Gastrocnemius medialis (tissue), 4 donors: ENCODE measurements at regions not wholly inside any gene's neighbourhood (a gene's known extent, or its start where the extent isn't known, plus 50 kb on each side); places are given as distances from the start of the nearest gene placed in this dataset.

ENCODE experiments used
- ATAC-seq, 2 donors: fragments of 150-250 bp; one replicate each; pipeline ENCODE4 v1.9.1; 2016
- DNase-seq, 2 donors: peaks; one replicate each; pipeline ENCODE4 v3.0.0-alpha.2; 2019
- H3K27ac ChIP-seq, 4 donors: fragments of 200-600 bp; sonication (generic); 1 replicate in 1 of 4; 2 replicates in 3 of 4; pipeline ENCODE4 v1.5.1; 2016 to 2018; ENCODE audit warnings: mild to moderate bottlenecking in 2 of 4, moderate library complexity in 1 of 4
- H3K27me3 ChIP-seq, 3 donors: fragments of 200-600 bp; sonication (generic) in 2 of 3; 1 replicate in 1 of 3; 2 replicates in 2 of 3; pipeline versions ENCODE4 v1.5.1 to v1.6.0; 2016 to 2019; ENCODE audit warnings: mild to moderate bottlenecking in 1 of 3, moderate library complexity in 1 of 3
- H3K36me3 ChIP-seq, 2 donors: fragments of 200-600 bp; sonication (generic) in 1 of 2; one replicate each; pipeline ENCODE4 v1.5.1; 2017 to 2018
- H3K4me1 ChIP-seq, 2 donors: fragments of 200-600 bp; sonication (generic) in 1 of 2; one replicate each; pipeline ENCODE4 v1.5.1; 2016 to 2017; ENCODE audit warnings: mild to moderate bottlenecking in 2 of 2
- H3K4me3 ChIP-seq, 4 donors: fragments of 200-600 bp; sonication (generic) in 3 of 4; 1 replicate in 1 of 4; 2 replicates in 3 of 4; pipeline ENCODE4 v1.5.1; 2016 to 2019; ENCODE audit warnings: mild to moderate bottlenecking in 2 of 4
- H3K9me3 ChIP-seq, 3 donors: fragments of 200-600 bp; sonication (generic) in 2 of 3; 1 replicate in 1 of 3; 2 replicates in 2 of 3; pipeline ENCODE4 v1.5.1; 2016 to 2019
- CTCF ChIP-seq, 5 experiments: fragments of 450-650 bp in 3 of 5; fragments of 200-600 bp in 2 of 5; sonication (generic) in 2 of 5; IDR thresholded peaks in 4 of 5; conservative IDR thresholded peaks in 1 of 5; 1 replicate in 4 of 5; 2 replicates in 1 of 5; pipeline ENCODE4 v1.5.1; 2016 to 2019; ENCODE audit warnings: antibody characterized with exemption in 5 of 5, mild to moderate bottlenecking in 3 of 5, moderate library complexity in 3 of 5
- POLR2A ChIP-seq, 2 donors: fragments of 450-650 bp; IDR thresholded peaks; one replicate each; pipeline ENCODE4 v1.6.1; 2017; ENCODE audit warnings: antibody characterized with exemption in 2 of 2, mild to moderate bottlenecking in 2 of 2, moderate library complexity in 2 of 2
- in situ Hi-C, 4 donors: fragments of 200-750 bp; cut with MboI; loops; one replicate each; pipeline versions ENCODE4 v1.15.0 to v1.8.0; 2017; ENCODE audit warnings: low sequenced_read_pairs in 4 of 4
- intact Hi-C: fragments of 100-400 bp; cut with DNase I; formaldehyde crosslinking; loops from one replicate; pipeline ENCODE4 v1.15.1; 2023; ENCODE audit warnings: low total_unique reads

GRCh38 chr21:24197132-24197643 lies 1410.1 kb downstream of the MRPL39 start:
- H3K27ac ChIP-seq: no peak overlapping the region
- no peak for DNase-seq
- H3K4me3 ChIP-seq: no peak overlapping the region
- H3K36me3 ChIP-seq: no peaks in the 10 kb centered on the region
- no peaks in the 10 kb centered on the region for H3K9me3 ChIP-seq
- in situ Hi-C loops (no loop called here), intact Hi-C loops (no loop called here)
- no peaks in the 10 kb centered on the region for H3K4me1 ChIP-seq
- H3K27me3 ChIP-seq: no peaks in the 10 kb centered on the region
- TF ChIP-seq CTCF (IDR thresholded peaks at IDR 0.05 in 4 of 5, conservative IDR thresholded peaks at IDR 0.05 in 1 of 5) (no peak), POLR2A (IDR thresholded peaks at IDR 0.05) (no peak)
- ATAC-seq: no peak

- H3K4me3 ChIP-seq: no peak overlapping the region
- no peak for ATAC-seq
- DNase-seq: no peak
Measured at GRCh38 chr21:24188506-24188905, 1418.8 kb downstream of the MRPL39 start.

GRCh38 chr21:24183077-24183476 lies 1424.2 kb downstream of the MRPL39 start:
- intact Hi-C loops: no loop called here
- Histone ChIP-seq H3K27me3 (no peaks in the 10 kb centered on the region), H3K36me3 (no peaks in the 10 kb centered on the region), H3K4me1 (no peaks in the 10 kb centered on the region), H3K4me3 (no peak overlapping the region), H3K27ac (no peak overlapping the region), H3K9me3 (no peaks in the 10 kb centered on the region)
- in situ Hi-C loops: no loop called here
- TF ChIP-seq CTCF (IDR thresholded peaks at IDR 0.05 in 4 of 5, conservative IDR thresholded peaks at IDR 0.05 in 1 of 5) (no peak), POLR2A (IDR thresholded peaks at IDR 0.05) (no peak)
- DNase-seq (no peak), ATAC-seq (no peak)

More at GRCh38 chr21:24188506-24188905, 1418.8 kb downstream of the MRPL39 start:
- in situ Hi-C loops: no loop called here
- H3K9me3 ChIP-seq: no peaks in the 10 kb centered on the region
- TF ChIP-seq POLR2A (IDR thresholded peaks at IDR 0.05) (no peak), CTCF (IDR thresholded peaks at IDR 0.05 in 4 of 5, conservative IDR thresholded peaks at IDR 0.05 in 1 of 5) (no peak)
- H3K36me3 ChIP-seq: no peaks in the 10 kb centered on the region
- H3K4me1 ChIP-seq: no peaks in the 10 kb centered on the region
- H3K27me3 ChIP-seq: no peaks in the 10 kb centered on the region
- intact Hi-C loops: no loop called here
- H3K27ac ChIP-seq: no peak overlapping the region

- H3K4me1 ChIP-seq: no peaks in the 10 kb centered on the region
- intact Hi-C loops (no loop called here), in situ Hi-C loops (no loop called here)
- DNase-seq (no peak), ATAC-seq (no peak)
- H3K36me3 ChIP-seq: no peaks in the 10 kb centered on the region
- no peak overlapping the region for H3K27ac ChIP-seq
- H3K27me3 ChIP-seq: no peaks in the 10 kb centered on the region
- no peak for TF ChIP-seq CTCF (IDR thresholded peaks at IDR 0.05 in 4 of 5, conservative IDR thresholded peaks at IDR 0.05 in 1 of 5)
- no peak for TF ChIP-seq POLR2A (IDR thresholded peaks at IDR 0.05)
- no peak overlapping the region for H3K4me3 ChIP-seq
- no peaks in the 10 kb centered on the region for H3K9me3 ChIP-seq
Measured at GRCh38 chr21:24179110-24179509, 1428.2 kb downstream of the MRPL39 start.

- Histone ChIP-seq H3K27ac (no peak overlapping the region), H3K4me1 (no peaks in the 10 kb centered on the region), H3K27me3 (no peaks in the 10 kb centered on the region), H3K4me3 (no peak overlapping the region), H3K9me3 (no peaks in the 10 kb centered on the region), H3K36me3 (no peaks in the 10 kb centered on the region)
- ATAC-seq (no peak), DNase-seq (no peak)
- intact Hi-C loops (no loop called here), in situ Hi-C loops (no loop called here)
- no peak for TF ChIP-seq CTCF (IDR thresholded peaks at IDR 0.05 in 4 of 5, conservative IDR thresholded peaks at IDR 0.05 in 1 of 5)
- TF ChIP-seq POLR2A (IDR thresholded peaks at IDR 0.05): no peak
Measured at GRCh38 chr21:24175106-24175505, 1432.2 kb downstream of the MRPL39 start.
